Prostate gland (tissue), 2 donors: ENCODE measurements at regions not wholly inside any gene's neighbourhood (a gene's known extent, or its start where the extent isn't known, plus 50 kb on each side); places are given as distances from the start of the nearest gene placed in this dataset.

ENCODE experiments used
- DNase-seq: peaks from one replicate; pipeline ENCODE4 v3.0.0-alpha.2; 2019; ENCODE audit warnings: low spot score
- H3K27ac ChIP-seq, 2 donors: fragments of 200-600 bp; sonication (generic); 2 replicates each; pipeline ENCODE4 v1.5.1; 2017 to 2019
- H3K27me3 ChIP-seq: fragments of 200-600 bp; sonication (generic); replicated peaks from 2 replicates; pipeline ENCODE4 v1.5.1; 2019; ENCODE audit not compliant: insufficient read depth
- H3K36me3 ChIP-seq, 2 donors: fragments of 200-600 bp; sonication (generic); 1 replicate in 1 of 2; 2 replicates in 1 of 2; pipeline versions ENCODE4 v1.5.1 to v1.8.1; 2017 to 2019
- H3K4me1 ChIP-seq: fragments of 200-600 bp; sonication (generic); replicated peaks from 2 replicates; pipeline ENCODE4 v1.5.1; 2019
- H3K4me3 ChIP-seq, 2 donors: fragments of 200-600 bp; sonication (generic); 2 replicates each; pipeline ENCODE4 v1.5.1; 2017 to 2019
- H3K9me3 ChIP-seq: fragments of 200-600 bp; sonication (generic); 2 replicates; pipeline ENCODE4 v1.5.1; 2017
- CTCF ChIP-seq, 4 experiments: fragments of 200-600 bp in 2 of 4; fragments of 450-650 bp in 2 of 4; sonication (generic) in 2 of 4; IDR thresholded peaks; 1 replicate in 3 of 4; 2 replicates in 1 of 4; pipeline ENCODE4 v1.5.1; 2016 to 2019; ENCODE audit warnings: antibody characterized with exemption in 4 of 4, mild to moderate bottlenecking in 2 of 4, moderate library complexity in 2 of 4
- POLR2A ChIP-seq: fragments of 450-650 bp; IDR thresholded peaks from one replicate; pipeline ENCODE4 v1.6.1; 2016; ENCODE audit warnings: antibody characterized with exemption, mild to moderate bottlenecking
- POLR2AphosphoS5 ChIP-seq: sonication (generic); formaldehyde crosslinking; IDR thresholded peaks from one replicate; pipeline ENCODE4 v1.6.1; 2017; ENCODE audit warnings: antibody characterized with exemption
- WGBS: methylation state at CpG from one replicate; pipeline ENCODE4 v1.1.5; 2018; 5-methylcytosine and 5-hydroxymethylcytosine counted together
- intact Hi-C: fragments of 100-400 bp; cut with DNase I; formaldehyde crosslinking; loops from one replicate; pipeline ENCODE4 v1.14.2; 2022

DNA sequence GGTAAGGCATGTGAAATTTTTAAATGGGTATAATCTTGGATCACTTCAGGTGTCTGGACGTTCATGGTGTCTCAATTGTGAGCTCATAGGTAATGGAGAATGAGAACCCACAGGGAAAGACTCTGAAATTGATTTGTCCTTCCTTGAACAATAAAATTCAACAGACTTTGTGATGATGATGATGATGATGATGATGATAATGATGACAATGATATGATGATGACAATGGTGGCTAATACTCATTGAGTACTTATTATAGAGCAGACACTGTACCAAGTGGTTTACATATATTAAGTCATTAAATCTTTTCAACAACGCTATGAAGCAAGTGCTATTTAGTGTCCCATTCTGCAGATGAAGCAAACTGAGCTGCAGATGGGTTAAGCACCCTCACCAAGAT lies 86.6 kb upstream of the BDNF start:
- no peak for DNase-seq
- intact Hi-C loops: no loop called here
- no peak for TF ChIP-seq POLR2AphosphoS5
- no peak for TF ChIP-seq CTCF (IDR thresholded peaks at IDR 0.05)
- no peak for TF ChIP-seq POLR2A

GRCh38 chr11:27786331-27786730 lies 86.1 kb upstream of the BDNF start:
- TF ChIP-seq POLR2AphosphoS5 (no peak), CTCF (IDR thresholded peaks at IDR 0.05) (no peak), POLR2A (no peak)
- Histone ChIP-seq H3K36me3 (no peaks in the 10 kb centered on the region), H3K9me3 (no peaks in the 10 kb centered on the region), H3K27ac (no peak overlapping the region), H3K4me3 (no peak overlapping the region), H3K4me1 (no peaks in the 10 kb centered on the region), H3K27me3 (no peaks in the 10 kb centered on the region)
- 96% methylated on average over 2 of the region's 2 CpGs for WGBS
- intact Hi-C loops: no loop called here
- no peak for DNase-seq

More for the DNA sequence above, 86.6 kb upstream of the BDNF start:
- 81% methylated on average over 2 of the region's 2 CpGs for WGBS
- Histone ChIP-seq H3K4me1 (no peaks in the 10 kb centered on the region), H3K27me3 (no peaks in the 10 kb centered on the region), H3K27ac (no peak overlapping the region), H3K9me3 (no peaks in the 10 kb centered on the region), H3K36me3 (no peaks in the 10 kb centered on the region), H3K4me3 (no peak overlapping the region)

DNA sequence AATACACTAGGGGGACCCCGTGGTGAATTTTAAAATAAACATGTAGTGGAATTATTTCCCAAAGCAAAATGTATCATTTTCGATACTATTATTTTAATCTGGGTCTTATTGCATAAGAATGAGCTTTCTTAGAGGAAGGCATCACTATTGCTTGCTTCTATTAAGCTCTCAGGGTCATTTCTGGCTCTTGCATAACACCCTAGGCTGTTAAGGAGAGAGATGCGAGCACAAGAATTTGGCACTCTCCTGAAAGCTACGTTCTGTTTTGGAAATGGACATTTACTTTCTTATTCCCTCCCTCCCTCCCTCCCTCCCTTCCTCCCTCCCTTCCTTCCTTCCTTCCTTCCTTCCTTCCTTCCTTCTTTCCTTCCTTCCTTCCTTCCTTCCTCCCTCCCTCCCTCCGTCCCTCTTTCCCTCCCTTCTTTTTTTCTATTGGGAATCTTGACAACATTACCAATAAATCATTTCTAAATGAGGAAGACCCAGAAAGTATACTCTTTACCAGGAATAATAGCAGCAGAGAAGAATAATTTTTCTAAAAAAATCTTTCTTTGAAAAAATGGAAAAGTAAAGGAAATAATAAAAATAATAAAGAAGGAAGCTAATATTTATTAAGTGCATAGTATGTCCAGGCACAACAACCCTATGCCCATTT lies 83.6 kb upstream of the BDNF start:
- 73% methylated on average over 5 of the region's 5 CpGs for WGBS

DNA sequence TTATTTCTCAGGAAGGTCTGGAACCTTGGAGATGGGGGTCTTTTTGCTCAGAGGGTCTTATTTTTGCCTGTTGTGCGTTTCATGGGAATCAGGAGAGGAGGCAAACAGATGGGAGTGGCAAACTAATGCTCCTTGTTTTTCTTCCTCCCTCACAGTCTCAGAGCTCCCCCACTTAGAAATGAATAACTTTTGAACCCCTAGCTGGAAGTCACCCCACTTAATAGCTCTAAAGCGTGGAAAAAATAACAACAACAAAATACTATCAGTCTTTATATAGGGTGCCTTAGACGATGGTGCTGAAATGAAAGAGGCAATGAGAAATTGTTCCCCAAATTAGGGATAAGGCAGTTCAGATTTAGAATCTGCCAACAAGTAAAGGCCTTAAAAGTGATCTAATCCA lies 76.8 kb upstream of the BDNF start:
- intact Hi-C loops: no loop called here
- Histone ChIP-seq H3K27me3 (no peaks in the 10 kb centered on the region), H3K9me3 (no peaks in the 10 kb centered on the region), H3K4me3 (no peak overlapping the region), H3K27ac (no peak overlapping the region), H3K4me1 (no peaks in the 10 kb centered on the region), H3K36me3 (no peaks in the 10 kb centered on the region)
- DNase-seq: no peak
- TF ChIP-seq POLR2A: no peak
- WGBS: 73% methylated on average over 3 of the region's 3 CpGs

More for the DNA sequence above, 83.6 kb upstream of the BDNF start:
- Histone ChIP-seq H3K4me1 (no peaks in the 10 kb centered on the region), H3K36me3 (no peaks in the 10 kb centered on the region), H3K27ac (no peak overlapping the region), H3K9me3 (no peaks in the 10 kb centered on the region), H3K4me3 (no peak overlapping the region), H3K27me3 (no peaks in the 10 kb centered on the region)
- intact Hi-C loops: no loop called here
- no peak for DNase-seq
- TF ChIP-seq POLR2AphosphoS5: no peak
- TF ChIP-seq POLR2A: no peak

- Histone ChIP-seq H3K27me3 (no peaks in the 10 kb centered on the region), H3K36me3 (no peaks in the 10 kb centered on the region), H3K27ac (no peak overlapping the region), H3K4me3 (no peak overlapping the region), H3K9me3 (no peaks in the 10 kb centered on the region), H3K4me1 (no peaks in the 10 kb centered on the region)
- no peak for DNase-seq
- TF ChIP-seq POLR2AphosphoS5 (no peak), POLR2A (no peak), CTCF (IDR thresholded peaks at IDR 0.05) (no peak)
- intact Hi-C loops: no loop called here
- WGBS: 68% methylated on average over 1 of the region's 1 CpG
Observed at GRCh38 chr11:27773884-27774283, 73.6 kb upstream of the BDNF start.

DNA sequence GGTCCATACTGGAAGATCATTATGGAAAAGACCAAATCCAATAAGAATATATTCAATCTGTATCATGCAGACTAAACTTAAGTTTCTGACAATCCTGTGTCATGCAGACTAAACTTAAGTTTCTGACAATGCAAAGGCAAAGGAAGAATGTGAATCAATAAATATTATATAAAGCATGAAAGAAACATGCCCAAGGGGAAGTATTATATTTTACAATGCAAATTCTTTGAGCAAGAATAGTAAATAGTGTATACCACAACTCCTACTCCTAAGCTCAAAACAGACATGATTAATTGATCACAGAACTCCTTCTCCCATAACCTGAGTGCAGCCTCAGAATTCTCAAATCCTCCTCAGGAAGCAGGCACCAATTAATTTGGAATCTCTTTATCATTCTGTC lies 71.3 kb upstream of the BDNF start:
- Histone ChIP-seq H3K4me3 (no peak overlapping the region), H3K9me3 (no peaks in the 10 kb centered on the region), H3K27ac (no peak overlapping the region), H3K4me1 (no peaks in the 10 kb centered on the region), H3K36me3 (no peaks in the 10 kb centered on the region), H3K27me3 (no peaks in the 10 kb centered on the region)
- DNase-seq: no peak
- TF ChIP-seq POLR2A: no peak
- no peak for TF ChIP-seq POLR2AphosphoS5
- TF ChIP-seq CTCF (IDR thresholded peaks at IDR 0.05): no peak
- intact Hi-C loops: no loop called here
